GM12891 (cell line): ENCODE measurements at regions not wholly inside any gene's neighbourhood (a gene's known extent, or its start where the extent isn't known, plus 50 kb on each side); places are given as distances from the start of the nearest gene placed in this dataset.

ENCODE experiments used
- DNase-seq: peaks from one replicate; pipeline ENCODE4 v3.0.0; 2011; ENCODE audit warnings: low spot score; ENCODE audit not compliant: insufficient read length
- FAIRE-seq: peaks from 2 replicates; lab custom pipeline; 2011; peaks lifted over from hg19 to GRCh38; lab: Jason Lieb, UNC
- PAX5 ChIP-seq: IDR thresholded peaks from 2 replicates; pipeline ENCODE4 v1.6.1; 2011; ENCODE audit warnings: low read length, moderate library complexity, mild to moderate bottlenecking; ENCODE audit not compliant: insufficient read depth, severe bottlenecking
- POLR2A ChIP-seq: IDR thresholded peaks from 2 replicates; pipeline ENCODE4 v1.6.1; 2011; ENCODE audit warnings: low read depth, low read length, control low read depth
- POLR2AphosphoS5 ChIP-seq: IDR thresholded peaks from 2 replicates; pipeline ENCODE4 v1.6.1; 2011; ENCODE audit warnings: low read depth, low read length, control low read depth
- POU2F2 ChIP-seq: IDR thresholded peaks from 2 replicates; pipeline ENCODE4 v1.6.1; 2011; ENCODE audit warnings: low read depth, mild to moderate bottlenecking, control low read depth, low read length, moderate library complexity
- SPI1 ChIP-seq: IDR thresholded peaks from 2 replicates; pipeline ENCODE4 v1.6.1; 2011; ENCODE audit warnings: low read depth, low read length, control low read depth
- TAF1 ChIP-seq: IDR thresholded peaks from 2 replicates; pipeline ENCODE4 v1.6.1; 2011; ENCODE audit warnings: low read depth, low read length, control low read depth

- DNase-seq, result no peak
- FAIRE-seq, result no peak
- TF ChIP-seq PAX5 (no peak), POLR2AphosphoS5 (no peak), SPI1 (no peak), POLR2A (no peak)
Observed at GRCh38 chr4:188867796-188868195, 728.6 kb downstream of the TRIML1 start.

DNA sequence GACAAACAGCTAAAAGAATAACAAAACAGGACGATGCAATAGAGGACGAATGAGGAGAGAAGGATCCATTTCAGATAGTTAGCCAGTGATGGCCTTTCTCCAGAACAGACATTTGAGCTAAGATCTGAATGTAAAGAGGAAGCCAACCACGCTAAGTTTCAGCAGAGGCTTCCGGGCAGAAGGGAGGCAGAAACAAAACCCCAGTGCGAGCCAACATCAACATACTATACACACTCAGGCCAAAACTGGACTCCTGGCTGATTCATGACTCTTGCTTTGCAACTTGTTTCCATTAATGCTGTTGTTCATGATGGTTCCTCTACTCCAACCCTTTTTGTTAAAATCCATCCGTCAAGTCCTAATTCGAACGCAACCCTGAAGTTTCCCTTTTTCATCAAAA lies 730.3 kb downstream of the TRIML1 start:
- DNase-seq (no peak), FAIRE-seq (no peak)
- TF ChIP-seq POLR2A (no peak), PAX5 (no peak), POU2F2 (no peak), POLR2AphosphoS5 (no peak), SPI1 (no peak), TAF1 (no peak)

GRCh38 chr4:188872809-188873208 lies 733.6 kb downstream of the TRIML1 start:
- DNase-seq (no peak), FAIRE-seq (no peak)
- TF ChIP-seq TAF1 (no peak), POLR2AphosphoS5 (no peak), SPI1 (no peak), POLR2A (no peak), PAX5 (no peak), POU2F2 (no peak)

DNA sequence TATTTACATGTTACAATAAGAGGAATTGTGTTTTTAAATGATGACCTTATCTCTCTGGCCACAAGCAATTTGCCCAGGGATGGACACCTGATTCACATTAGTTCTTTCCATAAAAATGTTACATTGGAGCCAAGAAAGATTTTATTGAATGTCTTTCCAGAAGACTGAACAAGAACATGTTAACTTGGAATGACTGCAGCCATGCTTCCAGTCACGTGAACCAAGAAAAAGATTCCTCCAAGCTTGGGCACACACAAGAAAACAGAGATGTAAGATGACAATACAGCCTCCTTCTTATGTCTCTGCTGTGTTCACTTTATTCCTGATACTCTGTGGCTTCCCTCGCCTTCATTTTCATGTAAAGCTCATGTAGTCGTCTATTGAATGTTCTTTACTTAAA lies 737.6 kb downstream of the TRIML1 start:
- FAIRE-seq, result no peak
- DNase-seq, result no peak
- TF ChIP-seq PAX5, result no peak
- TF ChIP-seq POLR2A, result no peak
- no peak for TF ChIP-seq POLR2AphosphoS5
- TF ChIP-seq SPI1, result no peak
- TF ChIP-seq TAF1, result no peak
- TF ChIP-seq POU2F2, result no peak

GRCh38 chr4:188879598-188879997 lies 740.4 kb downstream of the TRIML1 start:
- DNase-seq (no peak), FAIRE-seq (no peak)
- no peak for TF ChIP-seq TAF1
- TF ChIP-seq POLR2A, result no peak
- no peak for TF ChIP-seq POU2F2
- no peak for TF ChIP-seq PAX5
- no peak for TF ChIP-seq POLR2AphosphoS5
- TF ChIP-seq SPI1, result no peak

DNA sequence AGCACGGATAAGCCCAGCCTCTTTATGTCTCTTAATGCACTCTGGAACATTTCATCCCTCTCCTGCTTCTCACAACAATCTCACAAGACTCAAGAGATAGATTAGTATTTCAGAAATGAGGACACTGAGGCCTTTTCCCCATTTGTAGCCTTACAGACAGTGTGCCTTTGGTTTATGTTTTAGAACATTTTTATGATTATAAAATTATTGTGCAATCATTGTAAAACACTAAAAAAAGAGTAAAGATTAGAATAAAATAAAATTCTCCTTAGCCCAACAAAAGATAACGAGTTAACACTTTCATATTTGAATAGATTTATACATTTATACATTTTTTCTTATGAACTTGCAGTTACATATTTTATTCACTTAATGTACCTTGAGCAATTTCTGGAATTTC lies 748.7 kb downstream of the TRIML1 start:
- DNase-seq (no peak), FAIRE-seq (no peak)
- TF ChIP-seq SPI1 (no peak), PAX5 (no peak), POLR2A (no peak), POU2F2 (no peak), POLR2AphosphoS5 (no peak), TAF1 (no peak)

DNA sequence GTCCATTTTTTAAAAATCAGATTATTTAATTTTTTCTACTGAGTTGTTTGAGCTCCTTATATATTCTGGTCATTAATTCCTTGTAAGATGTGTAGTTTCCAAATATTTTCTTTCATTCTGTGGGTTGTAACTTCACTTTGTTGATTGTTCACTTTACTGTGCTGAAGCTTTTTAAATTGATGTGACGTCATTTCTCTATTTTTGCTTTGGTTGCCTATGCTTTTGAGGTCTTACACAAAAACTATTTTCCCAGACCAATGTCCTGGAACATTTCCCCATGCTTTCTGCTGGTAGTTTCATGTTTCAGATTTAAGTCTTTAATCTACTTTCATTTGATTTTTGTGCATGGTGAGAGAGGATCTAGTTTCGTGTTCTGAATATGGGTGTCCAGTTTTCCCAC lies 753.6 kb downstream of the TRIML1 start:
- no peak for FAIRE-seq
- DNase-seq, result no peak
- TF ChIP-seq TAF1 (no peak), POLR2AphosphoS5 (no peak), POU2F2 (no peak), POLR2A (no peak), SPI1 (no peak)

GRCh38 chr4:188903986-188904385 lies 764.7 kb downstream of the TRIML1 start:
- DNase-seq (no peak), FAIRE-seq (no peak)
- TF ChIP-seq POU2F2, result no peak
- no peak for TF ChIP-seq TAF1
- no peak for TF ChIP-seq SPI1
- TF ChIP-seq POLR2AphosphoS5, result no peak

DNA sequence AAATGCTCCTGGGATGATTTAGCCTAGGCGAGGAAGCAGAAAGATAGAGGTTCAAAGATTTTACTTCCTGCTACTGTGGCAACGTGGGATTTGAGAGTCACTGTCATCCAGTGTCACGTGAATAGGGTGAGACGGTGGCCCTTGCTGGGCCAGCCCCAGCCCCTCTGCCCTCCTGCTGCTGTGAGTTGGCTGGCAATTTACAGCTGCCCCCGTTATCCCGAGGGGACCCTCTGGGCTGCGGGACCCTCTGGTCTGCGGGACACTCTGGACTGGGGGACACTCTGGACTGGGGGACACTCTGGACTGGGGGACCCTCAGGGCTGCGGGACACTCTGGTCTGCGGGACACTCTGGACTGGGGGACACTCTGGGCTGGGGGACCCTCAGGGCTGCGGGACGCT lies 765.4 kb downstream of the TRIML1 start:
- DNase-seq (no peak), FAIRE-seq (no peak)
- TF ChIP-seq POLR2AphosphoS5, result no peak

DNA sequence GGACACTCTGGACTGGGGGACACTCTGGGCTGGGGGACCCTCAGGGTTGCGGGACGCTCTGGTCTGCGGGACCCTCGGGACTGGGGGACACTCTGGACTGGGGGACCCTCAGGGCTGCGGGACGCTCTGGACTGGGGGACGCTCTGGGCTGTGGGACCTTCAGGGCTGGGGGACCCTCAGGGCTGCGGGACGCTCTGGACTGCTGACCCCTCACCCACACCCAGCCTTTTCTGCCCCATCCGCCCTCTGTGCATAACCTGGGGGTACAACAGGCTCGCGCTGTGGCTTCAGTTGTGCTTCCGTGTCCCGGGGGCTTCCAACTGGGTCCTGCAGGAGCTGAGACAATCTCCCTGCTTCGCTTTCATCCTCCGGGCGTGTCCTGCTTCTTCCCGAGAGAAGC lies 766.0 kb downstream of the TRIML1 start:
- FAIRE-seq (no peak), DNase-seq (no peak)
- TF ChIP-seq POLR2A, result no peak
- no peak for TF ChIP-seq PAX5
- TF ChIP-seq POLR2AphosphoS5, result no peak
- no peak for TF ChIP-seq TAF1
- no peak for TF ChIP-seq POU2F2
- TF ChIP-seq SPI1, result no peak

- FAIRE-seq (no peak), DNase-seq (no peak)
- TF ChIP-seq SPI1 (no peak), POU2F2 (no peak), PAX5 (no peak), TAF1 (no peak), POLR2AphosphoS5 (no peak), POLR2A (no peak)
Observed at GRCh38 chr4:188911199-188911598, 772.0 kb downstream of the TRIML1 start.
